ENCODE measurements at regions not wholly inside any gene's neighbourhood (a gene's known extent, or its start where the extent isn't known, plus 50 kb on each side); places are given as distances from the start of the nearest gene placed in this dataset.

GRCh38 chr5:74454263-74455030, 186.1 kb downstream of the ENC1 start:
- no peaks in the 10 kb centered on the region for H3K36me3 ChIP-seq (ENCODE audit: insufficient read depth in 1 of 2, low read depth in 1 of 2)
- peaks cover 9% of the 10 kb centered on the region for H3K4me1 ChIP-seq
- H3K9me3 ChIP-seq: no peaks in the 10 kb centered on the region
- ATAC-seq: peak in 3 of 4 donors; percentile 66 to 79 (median 72)
- no peak for DNase-seq
- TF ChIP-seq CTCF (IDR thresholded peaks at IDR 0.05): no peak
- intact Hi-C loops (cut with DNase I): loop anchor here in 1 of 2 donors (5.0 kb wide), 1 partner anchor 42 kb away; no protein-coding TSS in a partner anchor
- H3K27ac ChIP-seq: peak overlapping the region; percentile 65
- WGBS, 3 donors: 34 to 50% (median 42%) methylated on average over 7 of the region's 7 CpGs
- no peak overlapping the region for H3K4me3 ChIP-seq
- no peaks in the 10 kb centered on the region for H3K27me3 ChIP-seq (ENCODE audit: insufficient read depth in 3 of 3, low read length in 2 of 3)

GRCh38 chr5:74452856-74453255, 187.7 kb downstream of the ENC1 start:
- Histone ChIP-seq H3K27ac (no peak overlapping the region), H3K4me1 (peaks cover 9% of the 10 kb centered on the region), H3K9me3 (no peaks in the 10 kb centered on the region), H3K4me3 (no peak overlapping the region), H3K36me3 (ENCODE audit: insufficient read depth in 1 of 2, low read depth in 1 of 2) (no peaks in the 10 kb centered on the region), H3K27me3 (ENCODE audit: insufficient read depth in 3 of 3, low read length in 2 of 3) (no peaks in the 10 kb centered on the region)
- intact Hi-C loops (cut with DNase I): loop anchor here in 1 of 2 donors (5.0 kb wide), 1 partner anchor 41 kb away; no protein-coding TSS in a partner anchor
- DNase-seq (no peak), ATAC-seq (no peak)
- TF ChIP-seq CTCF (IDR thresholded peaks at IDR 0.05): no peak
- 73 to 83% (median 76%) methylated on average over 5 of the region's 5 CpGs for WGBS, 3 donors

GRCh38 chr5:74450095-74450494, 190.4 kb downstream of the ENC1 start:
- no peak for TF ChIP-seq CTCF (IDR thresholded peaks at IDR 0.05)
- H3K4me1 ChIP-seq: peaks cover 8% of the 10 kb centered on the region
- no peaks in the 10 kb centered on the region for H3K27me3 ChIP-seq (ENCODE audit: insufficient read depth in 3 of 3, low read length in 2 of 3)
- H3K4me3 ChIP-seq: no peak overlapping the region
- DNase-seq (no peak), ATAC-seq (no peak)
- intact Hi-C loops (cut with DNase I): loop anchor here in 1 of 2 donors (5.0 kb wide), 1 partner anchor 38 kb away; no protein-coding TSS in a partner anchor
- WGBS, 3 donors: 64 to 76% (median 73%) methylated on average over 2 of the region's 2 CpGs
- H3K9me3 ChIP-seq: no peaks in the 10 kb centered on the region
- H3K36me3 ChIP-seq (ENCODE audit: insufficient read depth in 1 of 2, low read depth in 1 of 2): no peaks in the 10 kb centered on the region
- H3K27ac ChIP-seq: no peak overlapping the region

GRCh38 chr5:74446725-74447241, 193.7 kb downstream of the ENC1 start:
- H3K4me3 ChIP-seq: no peak overlapping the region

More at GRCh38 chr5:74446725-74447241, 193.7 kb downstream of the ENC1 start:
- Histone ChIP-seq H3K9me3 (no peaks in the 10 kb centered on the region), H3K36me3 (ENCODE audit: insufficient read depth in 1 of 2, low read depth in 1 of 2) (no peaks in the 10 kb centered on the region), H3K27ac (no peak overlapping the region), H3K4me1 (no peaks in the 10 kb centered on the region), H3K27me3 (ENCODE audit: insufficient read depth in 3 of 3, low read length in 2 of 3) (no peaks in the 10 kb centered on the region)
- no peak for TF ChIP-seq CTCF (IDR thresholded peaks at IDR 0.05)
- ATAC-seq (peak in 3 of 4 donors; percentile 44 to 73 (median 49)), DNase-seq (no peak)
- WGBS, 3 donors: 34 to 37% (median 35%) methylated on average over 12 of the region's 12 CpGs
- intact Hi-C loops (cut with DNase I): no loop called here
